ENCODE measurements at regions not wholly inside any gene's neighbourhood (a gene's known extent, or its start where the extent isn't known, plus 50 kb on each side); places are given as distances from the start of the nearest gene placed in this dataset.

DNA sequence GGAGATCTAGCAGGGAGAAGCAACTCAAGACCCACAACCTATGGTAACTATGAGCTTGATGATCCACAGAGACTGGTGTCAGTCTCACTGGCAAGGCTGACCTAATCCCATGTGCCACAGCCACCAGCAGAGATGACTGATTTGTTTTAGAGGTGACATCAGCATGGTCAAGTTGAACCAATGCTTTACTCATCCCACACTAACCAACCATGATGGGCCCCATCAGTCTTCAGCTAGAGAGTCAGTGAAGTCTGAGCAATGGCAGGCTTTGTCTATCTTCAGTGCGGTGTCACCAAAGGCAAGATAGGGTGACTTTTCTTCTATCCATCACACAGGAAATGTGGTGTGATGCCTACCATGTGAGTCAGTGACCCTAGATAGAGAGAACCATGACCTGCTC is 1470.7 kb downstream of the NCAM2 start:
- Histone ChIP-seq H3K4me1 (ENCODE audit: insufficient read depth, low read length) (no peaks in the 10 kb centered on the region), H3K27me3 (ENCODE audit: control insufficient read depth in 1 of 2, insufficient read depth in 2 of 2, low read length in 2 of 2) (no peaks in the 10 kb centered on the region), H3K9me3 (ENCODE audit: control insufficient read depth in 1 of 2, insufficient read depth in 1 of 2, low read length in 2 of 2) (peaks cover 0 to 8% of the 10 kb centered on the region in 2 experiments), H3K27ac (ENCODE audit: low read depth in 1 of 2, low read length in 2 of 2) (no peak overlapping the region), H3K36me3 (ENCODE audit: insufficient read depth, low read length) (no peaks in the 10 kb centered on the region), H3K4me3 (ENCODE audit: low read length) (no peak overlapping the region)
- H3K36me3 Mint-ChIP-seq (ENCODE audit: low read depth) = no peaks in the 10 kb centered on the region
- ChIA-PET POLR2A (no interaction called here), CTCF (no interaction called here)
- H3K27ac Mint-ChIP-seq = no peak overlapping the region
- no peaks in the 10 kb centered on the region for H3K9me3 Mint-ChIP-seq
- intact Hi-C loops (cut with DNase I, micrococcal nuclease) = no loop called here
- TF ChIP-seq CTCF (IDR thresholded peaks at IDR 0.05) = no peak
- no peaks in the 10 kb centered on the region for H3K4me1 Mint-ChIP-seq (ENCODE audit: low read depth)
- H3K27me3 Mint-ChIP-seq = no peaks in the 10 kb centered on the region
- no peak for ATAC-seq (ENCODE audit: poor library complexity)
- H3K4me3 Mint-ChIP-seq = no peak overlapping the region
- DNase-seq = no peak

GRCh38 chr21:22474403-22474802 is 1476.2 kb downstream of the NCAM2 start:
- no peak for ATAC-seq (ENCODE audit: poor library complexity)
- no peak overlapping the region for H3K4me3 ChIP-seq (ENCODE audit: low read length)
- peaks cover 3% of the 10 kb centered on the region for H3K9me3 Mint-ChIP-seq
- H3K4me1 Mint-ChIP-seq (ENCODE audit: low read depth) = no peaks in the 10 kb centered on the region
- DNase-seq = no peak
- H3K36me3 ChIP-seq (ENCODE audit: insufficient read depth, low read length) = no peaks in the 10 kb centered on the region
- intact Hi-C loops (cut with DNase I, micrococcal nuclease) = no loop called here
- no peak overlapping the region for H3K4me3 Mint-ChIP-seq
- H3K4me1 ChIP-seq (ENCODE audit: insufficient read depth, low read length) = no peaks in the 10 kb centered on the region
- H3K27me3 Mint-ChIP-seq = no peaks in the 10 kb centered on the region
- no peak overlapping the region for H3K27ac Mint-ChIP-seq
- peaks cover 0 to 8% of the 10 kb centered on the region in 2 experiments for H3K9me3 ChIP-seq (ENCODE audit: control insufficient read depth in 1 of 2, insufficient read depth in 1 of 2, low read length in 2 of 2)
- H3K27me3 ChIP-seq (ENCODE audit: control insufficient read depth in 1 of 2, insufficient read depth in 2 of 2, low read length in 2 of 2) = no peaks in the 10 kb centered on the region
- no peak for TF ChIP-seq CTCF (IDR thresholded peaks at IDR 0.05)
- H3K27ac ChIP-seq (ENCODE audit: low read depth in 1 of 2, low read length in 2 of 2) = no peak overlapping the region
- ChIA-PET POLR2A (interaction anchor here (0.6 kb wide), 1 partner anchor 26 kb away, joined by 3 read pairs; no protein-coding TSS in a partner anchor), CTCF (no interaction called here)
- H3K36me3 Mint-ChIP-seq (ENCODE audit: low read depth) = no peaks in the 10 kb centered on the region

GRCh38 chr21:22476214-22476613 is 1478.0 kb downstream of the NCAM2 start:
- no peak overlapping the region for H3K27ac ChIP-seq (ENCODE audit: low read depth in 1 of 2, low read length in 2 of 2)
- Mint-ChIP-seq H3K27ac (no peak overlapping the region), H3K9me3 (peaks cover 5% of the 10 kb centered on the region), H3K4me1 (ENCODE audit: low read depth) (no peaks in the 10 kb centered on the region), H3K27me3 (no peaks in the 10 kb centered on the region), H3K4me3 (no peak overlapping the region), H3K36me3 (ENCODE audit: low read depth) (no peaks in the 10 kb centered on the region)
- intact Hi-C loops (cut with DNase I, micrococcal nuclease) = no loop called here
- DNase-seq = no peak
- H3K27me3 ChIP-seq (ENCODE audit: control insufficient read depth in 1 of 2, insufficient read depth in 2 of 2, low read length in 2 of 2) = no peaks in the 10 kb centered on the region
- TF ChIP-seq CTCF (IDR thresholded peaks at IDR 0.05) = no peak
- ChIA-PET POLR2A (no interaction called here), CTCF (no interaction called here)
- H3K9me3 ChIP-seq (ENCODE audit: control insufficient read depth in 1 of 2, insufficient read depth in 1 of 2, low read length in 2 of 2) = peaks cover 0 to 11% of the 10 kb centered on the region in 2 experiments
- H3K4me1 ChIP-seq (ENCODE audit: insufficient read depth, low read length) = no peaks in the 10 kb centered on the region
- H3K4me3 ChIP-seq (ENCODE audit: low read length) = no peak overlapping the region
- no peak for ATAC-seq (ENCODE audit: poor library complexity)
- H3K36me3 ChIP-seq (ENCODE audit: insufficient read depth, low read length) = no peaks in the 10 kb centered on the region

All from CD4-positive, alpha-beta T cell (primary cell).